Activated CD4-positive, alpha-beta T cell treated with anti-CD3 and anti-CD28 coated beads, Interleukin-2, amount 10 ng/mL, durations not matched to agents 24 days and 14 days (primary cell): ENCODE measurements at regions not wholly inside any gene's neighbourhood (a gene's known extent, or its start where the extent isn't known, plus 50 kb on each side); places are given as distances from the start of the nearest gene placed in this dataset.

Source experiments
- DNase-seq: peaks from one replicate; pipeline ENCODE4 v3.0.0; 2022
- H3K27ac Mint-ChIP-seq: one replicate; pipeline ENCODE4 v1.8.0; 2022; ENCODE audit warnings: mild to moderate bottlenecking, mixed read lengths
- H3K27me3 Mint-ChIP-seq: one replicate; pipeline ENCODE4 v1.8.0; 2022; ENCODE audit warnings: mixed read lengths
- H3K36me3 Mint-ChIP-seq: one replicate; pipeline ENCODE4 v1.8.0; 2022; ENCODE audit warnings: low read depth, mild to moderate bottlenecking, mixed read lengths
- H3K4me1 Mint-ChIP-seq: one replicate; pipeline ENCODE4 v1.8.0; 2021; ENCODE audit warnings: mixed read lengths
- H3K4me3 Mint-ChIP-seq: one replicate; pipeline ENCODE4 v1.8.0; 2022; ENCODE audit warnings: mild to moderate bottlenecking, moderate library complexity, mixed read lengths
- H3K9me3 Mint-ChIP-seq: one replicate; pipeline ENCODE4 v1.8.0; 2021; ENCODE audit warnings: mixed read lengths
- intact Hi-C: fragments of 100-400 bp; cut with micrococcal nuclease; formaldehyde crosslinking; loops from one replicate; pipeline ENCODE4 v1.15.1; 2023

GRCh38 chr22:49641770-49642313 is 185.8 kb downstream of the BRD1 start:
- peaks cover 2% of the 10 kb centered on the region for H3K4me1 Mint-ChIP-seq
- no peaks in the 10 kb centered on the region for H3K27me3 Mint-ChIP-seq
- H3K4me3 Mint-ChIP-seq = no peak overlapping the region
- H3K27ac Mint-ChIP-seq = no peak overlapping the region
- H3K36me3 Mint-ChIP-seq = peaks cover 10% of the 10 kb centered on the region
- H3K9me3 Mint-ChIP-seq = no peaks in the 10 kb centered on the region
- intact Hi-C loops = no loop called here
- no peak for DNase-seq

DNA sequence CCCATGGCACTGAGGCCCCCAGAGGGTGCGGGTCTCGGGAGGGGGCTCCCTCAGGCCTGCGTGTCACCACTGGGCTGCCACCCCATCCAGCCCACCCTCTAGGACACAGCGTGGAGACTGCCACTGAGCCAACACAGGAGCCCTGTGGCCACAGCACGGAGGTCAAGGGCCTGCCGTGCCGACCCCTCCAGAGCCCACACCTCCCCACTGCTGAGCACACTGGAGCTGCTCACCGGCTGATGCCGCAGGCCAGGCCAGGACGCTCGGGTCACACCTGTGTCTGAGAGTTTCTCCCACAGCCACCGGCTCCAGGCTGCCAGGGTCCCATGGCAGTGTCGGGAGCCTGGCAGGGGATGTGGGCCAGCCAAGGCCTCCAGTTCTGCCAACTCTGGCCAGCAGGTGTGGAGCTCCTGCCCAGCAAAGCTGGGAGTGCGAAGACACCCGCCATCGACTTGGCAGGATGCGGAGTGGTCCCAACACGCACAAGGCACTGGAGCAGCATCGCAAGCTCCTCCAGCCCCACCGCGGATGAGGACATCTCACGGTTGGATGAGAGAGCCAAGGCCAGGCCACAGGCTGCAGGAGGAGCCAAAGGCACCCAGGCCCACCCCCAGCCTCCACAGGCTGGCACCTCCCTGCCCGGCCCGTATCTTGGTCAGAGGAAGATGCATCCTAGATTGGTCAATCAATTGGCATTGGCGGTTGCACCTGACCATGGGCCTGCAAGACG is 187.1 kb downstream of the BRD1 start:
- intact Hi-C loops = no loop called here
- H3K27ac Mint-ChIP-seq = no peak overlapping the region
- no peaks in the 10 kb centered on the region for H3K4me1 Mint-ChIP-seq
- no peaks in the 10 kb centered on the region for H3K27me3 Mint-ChIP-seq
- no peak overlapping the region for H3K4me3 Mint-ChIP-seq
- no peaks in the 10 kb centered on the region for H3K9me3 Mint-ChIP-seq
- H3K36me3 Mint-ChIP-seq = peaks cover 8% of the 10 kb centered on the region
- DNase-seq = no peak

DNA sequence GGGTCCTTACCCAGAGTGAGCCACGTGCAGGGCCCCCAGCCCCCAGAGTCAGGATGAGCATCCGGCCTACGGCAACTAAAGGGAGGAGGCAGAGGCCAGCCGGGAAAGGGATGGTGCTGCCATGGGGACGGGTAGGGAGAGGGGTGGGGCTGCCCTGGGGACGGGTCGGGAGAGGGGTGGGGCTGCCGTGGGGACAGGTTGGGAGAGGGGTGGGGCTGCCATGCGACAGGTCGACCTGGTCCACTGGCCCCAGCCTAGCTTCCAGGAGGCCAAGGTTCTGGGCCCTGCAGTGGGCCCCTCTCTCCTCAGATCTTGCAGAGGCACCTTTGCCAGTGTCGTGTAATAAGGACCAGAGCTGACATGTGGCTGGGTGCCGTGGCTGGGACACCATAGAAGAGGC is 187.7 kb downstream of the BRD1 start:
- Mint-ChIP-seq H3K4me3 (no peak overlapping the region), H3K27ac (no peak overlapping the region), H3K4me1 (no peaks in the 10 kb centered on the region), H3K9me3 (no peaks in the 10 kb centered on the region), H3K36me3 (peaks cover 4% of the 10 kb centered on the region), H3K27me3 (no peaks in the 10 kb centered on the region)
- intact Hi-C loops = no loop called here
- no peak for DNase-seq

GRCh38 chr22:49638788-49639187 is 188.9 kb downstream of the BRD1 start:
- Mint-ChIP-seq H3K4me1 (no peaks in the 10 kb centered on the region), H3K36me3 (peaks cover 1% of the 10 kb centered on the region), H3K27ac (no peak overlapping the region), H3K4me3 (no peak overlapping the region), H3K27me3 (no peaks in the 10 kb centered on the region), H3K9me3 (no peaks in the 10 kb centered on the region)
- DNase-seq = no peak
- intact Hi-C loops = no loop called here

- H3K36me3 Mint-ChIP-seq = peaks cover 1% of the 10 kb centered on the region
- H3K27me3 Mint-ChIP-seq = no peaks in the 10 kb centered on the region
- no peak overlapping the region for H3K4me3 Mint-ChIP-seq
- no peak overlapping the region for H3K27ac Mint-ChIP-seq
- intact Hi-C loops = no loop called here
- H3K4me1 Mint-ChIP-seq = no peaks in the 10 kb centered on the region
- DNase-seq = no peak
- no peaks in the 10 kb centered on the region for H3K9me3 Mint-ChIP-seq
Observed at GRCh38 chr22:49638001-49638400, 189.7 kb downstream of the BRD1 start.

DNA sequence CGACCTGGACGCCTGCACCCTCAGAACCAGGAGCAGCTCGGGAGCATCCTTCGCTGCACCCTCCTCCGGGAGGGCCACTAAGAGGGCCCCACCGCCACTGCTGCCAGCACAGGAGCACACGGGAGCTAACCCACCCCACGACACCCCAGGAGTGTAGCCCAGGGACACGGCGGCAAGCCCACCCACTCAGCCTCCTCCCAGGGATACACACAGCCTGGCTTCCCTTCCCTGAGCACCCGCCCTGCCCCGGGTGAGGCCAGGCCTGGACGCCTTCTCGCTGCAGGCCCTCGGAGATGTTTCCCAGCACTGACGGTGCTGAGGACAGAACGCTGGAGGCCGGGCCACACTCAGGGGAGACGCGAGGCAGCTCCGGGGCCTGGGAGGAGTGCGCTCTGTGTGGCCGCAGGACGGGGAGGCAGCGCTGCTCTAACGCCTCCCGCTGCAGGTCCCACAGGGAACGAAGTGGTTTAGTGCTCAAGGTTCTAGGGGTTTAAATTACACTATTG is 190.4 kb downstream of the BRD1 start:
- Mint-ChIP-seq H3K4me3 (no peak overlapping the region), H3K27me3 (no peaks in the 10 kb centered on the region), H3K4me1 (no peaks in the 10 kb centered on the region), H3K9me3 (no peaks in the 10 kb centered on the region), H3K27ac (no peak overlapping the region), H3K36me3 (peaks cover 1% of the 10 kb centered on the region)
- intact Hi-C loops = no loop called here
- no peak for DNase-seq

DNA sequence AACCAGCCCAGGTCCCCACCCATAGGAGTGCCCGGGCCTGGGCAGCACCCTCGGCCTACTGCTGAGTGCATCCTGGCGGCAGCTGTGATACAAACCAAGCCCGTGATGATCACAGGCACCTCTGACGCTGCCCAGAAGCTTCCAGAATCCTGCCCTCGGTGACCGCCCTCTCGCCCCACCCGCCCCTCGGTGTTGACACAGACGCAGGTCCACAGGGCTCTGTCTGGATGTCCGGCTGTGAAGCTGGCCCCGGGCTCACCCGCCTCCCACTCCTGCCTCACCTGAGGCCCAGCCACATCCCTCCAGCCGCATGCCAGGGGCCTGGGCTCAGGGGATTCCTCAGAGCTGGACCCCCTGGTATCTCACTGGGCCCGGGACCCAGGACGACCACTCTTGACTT is 191.0 kb downstream of the BRD1 start:
- Mint-ChIP-seq H3K9me3 (no peaks in the 10 kb centered on the region), H3K36me3 (peaks cover 3% of the 10 kb centered on the region), H3K27me3 (no peaks in the 10 kb centered on the region), H3K27ac (no peak overlapping the region), H3K4me3 (no peak overlapping the region), H3K4me1 (no peaks in the 10 kb centered on the region)
- intact Hi-C loops = no loop called here
- DNase-seq = no peak

GRCh38 chr22:49636214-49636613 is 191.5 kb downstream of the BRD1 start:
- Mint-ChIP-seq H3K36me3 (peaks cover 1% of the 10 kb centered on the region), H3K9me3 (no peaks in the 10 kb centered on the region)

GRCh38 chr22:49634006-49634772 is 193.5 kb downstream of the BRD1 start:
- Mint-ChIP-seq H3K4me3 (no peak overlapping the region), H3K9me3 (no peaks in the 10 kb centered on the region), H3K27me3 (no peaks in the 10 kb centered on the region), H3K36me3 (peaks cover 1% of the 10 kb centered on the region), H3K4me1 (no peaks in the 10 kb centered on the region), H3K27ac (no peak overlapping the region)
- intact Hi-C loops = no loop called here
- DNase-seq = no peak

More at GRCh38 chr22:49636214-49636613, 191.5 kb downstream of the BRD1 start:
- Mint-ChIP-seq H3K4me1 (no peaks in the 10 kb centered on the region), H3K27ac (no peak overlapping the region), H3K27me3 (no peaks in the 10 kb centered on the region), H3K4me3 (no peak overlapping the region)
- DNase-seq = no peak
- intact Hi-C loops = no loop called here

DNA sequence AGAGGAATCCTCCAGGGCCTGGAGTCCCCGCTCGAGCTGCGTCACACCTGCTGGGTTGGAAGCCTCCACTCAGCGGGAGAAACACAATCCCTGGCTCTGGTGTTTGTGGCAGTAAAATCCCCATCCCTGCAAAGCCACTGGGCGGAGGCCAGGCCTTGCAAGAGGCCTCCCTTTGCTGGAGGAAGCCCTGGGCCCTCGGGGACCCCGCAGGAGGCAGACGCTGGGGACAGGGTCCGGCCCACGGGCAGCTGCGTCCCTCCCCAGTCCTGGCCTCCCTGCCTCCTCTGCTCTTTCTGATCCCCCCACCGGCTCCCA is 194.7 kb downstream of the BRD1 start:
- no peak overlapping the region for H3K4me3 Mint-ChIP-seq
- intact Hi-C loops = no loop called here
- H3K9me3 Mint-ChIP-seq = no peaks in the 10 kb centered on the region
- H3K4me1 Mint-ChIP-seq = no peaks in the 10 kb centered on the region
- DNase-seq = no peak
- H3K27me3 Mint-ChIP-seq = no peaks in the 10 kb centered on the region
- peaks cover 1% of the 10 kb centered on the region for H3K36me3 Mint-ChIP-seq
- no peak overlapping the region for H3K27ac Mint-ChIP-seq

DNA sequence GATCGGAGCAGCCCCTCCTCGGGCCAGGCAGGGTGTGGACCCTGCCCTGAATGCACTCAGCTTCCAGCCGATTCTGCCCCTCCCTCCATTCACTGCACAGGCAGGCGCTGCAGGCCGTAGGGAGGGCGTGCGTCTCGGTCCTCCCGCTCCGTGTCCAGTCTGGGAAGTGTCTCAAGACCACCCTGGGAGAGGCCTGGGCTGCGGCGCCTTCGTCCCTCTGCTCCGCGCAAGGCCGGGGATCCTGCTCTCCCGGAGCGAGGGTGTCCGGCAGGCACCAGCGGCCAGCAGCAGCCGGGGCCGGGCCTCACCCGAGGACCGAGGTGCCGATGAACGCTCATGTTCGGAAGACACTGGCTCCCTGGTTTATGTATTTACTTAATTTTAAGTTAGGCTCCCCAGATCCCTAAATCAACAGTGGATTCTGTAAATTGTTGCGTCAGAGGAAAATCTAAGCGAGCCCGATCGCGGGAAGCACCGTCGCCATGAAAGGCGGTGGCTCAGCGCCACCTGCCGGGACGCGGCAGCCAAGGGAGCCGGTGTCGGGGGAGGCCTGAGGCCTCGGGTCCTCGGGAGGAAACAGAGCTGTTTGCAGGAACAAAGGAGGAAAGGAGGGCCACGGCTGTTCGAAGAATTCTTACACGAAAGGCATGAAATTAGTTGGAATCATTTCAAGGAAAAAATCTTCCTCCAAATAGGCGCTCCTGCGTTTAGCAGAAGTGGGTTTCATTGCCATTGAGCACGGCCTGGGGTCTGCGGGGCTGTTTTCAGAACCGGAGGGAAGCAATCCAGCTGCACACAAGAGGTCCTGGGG is 195.3 kb downstream of the BRD1 start:
- peaks cover 1% of the 10 kb centered on the region for H3K36me3 Mint-ChIP-seq
- DNase-seq = no peak
- no peaks in the 10 kb centered on the region for H3K4me1 Mint-ChIP-seq
- no peak overlapping the region for H3K4me3 Mint-ChIP-seq
- H3K9me3 Mint-ChIP-seq = no peaks in the 10 kb centered on the region
- no peak overlapping the region for H3K27ac Mint-ChIP-seq
- H3K27me3 Mint-ChIP-seq = no peaks in the 10 kb centered on the region
- intact Hi-C loops = no loop called here

- Mint-ChIP-seq H3K9me3 (no peaks in the 10 kb centered on the region), H3K4me3 (no peak overlapping the region), H3K4me1 (no peaks in the 10 kb centered on the region), H3K27me3 (no peaks in the 10 kb centered on the region), H3K27ac (no peak overlapping the region), H3K36me3 (peaks cover 1% of the 10 kb centered on the region)
- intact Hi-C loops = no loop called here
- no peak for DNase-seq
Observed at GRCh38 chr22:49630448-49630946, 197.2 kb downstream of the BRD1 start.

DNA sequence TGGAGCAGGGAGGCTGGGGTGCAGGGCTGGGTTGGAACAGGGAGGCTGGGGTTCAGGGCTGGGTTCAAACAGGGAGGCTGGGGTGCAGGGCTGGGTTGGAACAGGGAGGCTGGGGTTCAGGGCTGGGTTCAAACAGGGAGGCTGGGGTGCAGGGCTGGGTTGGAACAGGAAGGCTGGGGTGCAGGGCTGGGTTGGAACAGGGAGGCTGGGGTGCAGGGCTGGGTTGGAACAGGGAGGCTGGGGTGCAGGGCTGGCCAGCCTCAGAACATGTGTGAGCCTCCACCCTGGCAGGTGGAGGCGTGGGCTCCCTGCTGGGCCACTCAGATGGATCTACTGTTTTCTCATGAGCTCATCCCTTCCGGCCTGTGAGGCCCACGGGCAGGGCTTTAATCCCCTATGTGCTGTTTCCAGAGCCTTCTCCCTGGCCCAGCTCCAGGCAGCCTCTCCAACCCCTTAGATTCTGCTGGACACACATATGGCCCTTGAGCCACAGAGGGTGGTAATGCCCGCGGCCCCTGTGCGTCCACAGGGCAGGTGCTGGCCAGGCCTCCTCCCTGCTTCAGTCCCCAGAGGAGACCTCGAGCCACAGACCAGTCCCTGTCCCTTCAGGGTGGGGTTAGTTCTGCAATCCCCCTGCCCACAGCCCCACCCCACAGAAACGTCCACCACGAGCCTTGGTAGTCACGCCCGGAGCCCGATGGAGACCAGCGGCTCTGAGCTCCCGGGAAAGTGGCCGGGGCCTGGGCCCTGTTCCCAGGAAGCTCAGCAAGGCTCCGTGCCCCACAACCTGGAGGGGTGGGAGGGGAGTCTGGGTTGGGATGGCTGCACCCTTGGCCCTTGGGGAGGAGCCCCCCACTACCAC is 197.9 kb downstream of the BRD1 start:
- no peak overlapping the region for H3K27ac Mint-ChIP-seq
- peaks cover 1% of the 10 kb centered on the region for H3K36me3 Mint-ChIP-seq
- DNase-seq = no peak
- intact Hi-C loops = no loop called here
- H3K9me3 Mint-ChIP-seq = no peaks in the 10 kb centered on the region
- H3K4me3 Mint-ChIP-seq = no peak overlapping the region
- H3K27me3 Mint-ChIP-seq = no peaks in the 10 kb centered on the region
- H3K4me1 Mint-ChIP-seq = no peaks in the 10 kb centered on the region
